Mucosa of rectum (tissue), 2 donors: ENCODE measurements at regions not wholly inside any gene's neighbourhood (a gene's known extent, or its start where the extent isn't known, plus 50 kb on each side); places are given as distances from the start of the nearest gene placed in this dataset.
"Not testable (repeated sequence)": the region's sequence is repeated elsewhere in the genome, so short reads cannot be mapped to it uniquely, and the experiment has no call there.

Experiments used
- H3K27ac ChIP-seq, 2 donors: one replicate each; pipeline ENCODE4 v1.7.0; 2013; ENCODE audit warnings: inconsistent platforms in 2 of 2, low read depth in 2 of 2, low read length in 2 of 2
- H3K27me3 ChIP-seq, 2 donors: one replicate each; pipeline ENCODE4 v1.7.0; 2013; ENCODE audit warnings: low read length in 2 of 2; ENCODE audit not compliant: control insufficient read depth in 2 of 2, insufficient read depth in 2 of 2
- H3K36me3 ChIP-seq, 2 donors: one replicate each; pipeline ENCODE4 v1.7.0; 2013; ENCODE audit warnings: low read length in 2 of 2; ENCODE audit not compliant: control insufficient read depth in 2 of 2, insufficient read depth in 2 of 2
- H3K4me1 ChIP-seq, 2 donors: one replicate each; pipeline ENCODE4 v1.7.0; 2013; ENCODE audit warnings: low read length in 2 of 2, mild to moderate bottlenecking in 1 of 2; ENCODE audit not compliant: control insufficient read depth in 2 of 2, insufficient read depth in 2 of 2
- H3K4me3 ChIP-seq, 2 donors: one replicate each; pipeline ENCODE4 v1.7.0; 2013; ENCODE audit warnings: low read length in 2 of 2
- H3K9ac ChIP-seq, 2 donors: one replicate each; pipeline ENCODE4 v1.7.0; 2013; ENCODE audit warnings: low read length in 2 of 2, low read depth in 1 of 2, mild to moderate bottlenecking in 1 of 2
- H3K9me3 ChIP-seq, 2 donors: one replicate each; pipeline ENCODE4 v1.7.0; 2013; ENCODE audit warnings: low read length in 2 of 2; ENCODE audit not compliant: control insufficient read depth in 2 of 2
- donor health status: healthy.
- donor health status: Normal muscosa, but diverticular disease.

GRCh38 chr1:189637041-189637440 lies 840.6 kb downstream of the BRINP3 start:
- Histone ChIP-seq H3K36me3 (no peaks in the 10 kb centered on the region), H3K27ac (no peak overlapping the region), H3K9ac (no peak overlapping the region), H3K4me1 (no peaks in the 10 kb centered on the region), H3K27me3 (no peaks in the 10 kb centered on the region), H3K4me3 (no peak overlapping the region), H3K9me3 (no peaks in the 10 kb centered on the region)

- not testable (repeated sequence) for H3K4me3 ChIP-seq, H3K27ac ChIP-seq, H3K4me1 ChIP-seq, H3K9me3 ChIP-seq, H3K27me3 ChIP-seq, H3K36me3 ChIP-seq, H3K9ac ChIP-seq
These were observed 833.5 kb downstream of the BRINP3 start for GRCh38 chr1:189644156-189644555.

GRCh38 chr1:189644970-189645369 lies 832.7 kb downstream of the BRINP3 start:
- Histone ChIP-seq H3K27me3 (no peaks in the 10 kb centered on the region), H3K4me1 (no peaks in the 10 kb centered on the region), H3K9ac (no peak overlapping the region), H3K36me3 (no peaks in the 10 kb centered on the region), H3K9me3 (no peaks in the 10 kb centered on the region), H3K4me3 (no peak overlapping the region), H3K27ac (no peak overlapping the region)

DNA sequence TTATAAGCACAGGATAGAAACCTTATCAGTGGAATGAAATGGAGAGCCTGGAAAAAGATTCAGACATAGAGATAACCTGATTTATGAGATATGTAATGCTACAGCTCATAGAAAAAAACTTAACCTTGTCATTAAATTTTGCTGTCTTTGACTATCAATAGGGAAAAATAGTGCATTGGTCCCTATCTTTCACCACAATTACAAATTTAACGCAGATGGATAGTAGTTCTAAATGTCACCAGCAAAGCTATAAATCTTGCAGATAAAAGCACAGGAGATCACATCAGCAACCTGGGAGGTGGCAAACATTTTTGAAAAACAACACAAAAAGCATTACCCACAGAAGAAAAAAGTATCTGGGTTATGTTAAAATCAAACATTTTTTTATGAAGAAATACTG lies 831.6 kb downstream of the BRINP3 start:
- H3K9me3 ChIP-seq, result no peaks in the 10 kb centered on the region
- no peak overlapping the region for H3K27ac ChIP-seq
- H3K9ac ChIP-seq, result no peak overlapping the region
- no peaks in the 10 kb centered on the region for H3K4me1 ChIP-seq
- H3K4me3 ChIP-seq, result no peak overlapping the region
- no peaks in the 10 kb centered on the region for H3K36me3 ChIP-seq
- no peaks in the 10 kb centered on the region for H3K27me3 ChIP-seq

DNA sequence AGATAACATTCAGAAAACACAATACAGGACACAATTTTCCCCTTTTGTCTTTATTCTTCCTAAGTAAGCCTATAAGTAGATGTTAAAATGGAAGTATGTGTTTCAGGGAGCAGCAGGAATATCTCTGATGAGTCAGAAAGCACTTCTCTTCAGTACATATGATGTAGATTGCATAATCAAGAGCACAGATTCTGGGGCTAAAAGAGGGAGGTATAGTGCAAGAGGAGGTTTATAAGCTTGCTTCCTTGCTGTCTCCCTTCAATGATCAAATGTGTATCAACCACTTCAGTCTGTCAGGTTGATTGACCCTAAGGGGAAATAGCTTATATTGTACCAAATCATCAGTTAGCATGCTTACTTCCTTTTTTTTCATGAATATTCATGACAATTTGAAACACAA lies 822.8 kb downstream of the BRINP3 start:
- no peaks in the 10 kb centered on the region for H3K4me1 ChIP-seq
- no peaks in the 10 kb centered on the region for H3K9me3 ChIP-seq
- no peak overlapping the region for H3K27ac ChIP-seq
- H3K9ac ChIP-seq, result no peak overlapping the region
- H3K4me3 ChIP-seq, result no peak overlapping the region
- H3K27me3 ChIP-seq, result no peaks in the 10 kb centered on the region
- no peaks in the 10 kb centered on the region for H3K36me3 ChIP-seq

- H3K4me3 ChIP-seq, result no peak overlapping the region
- no peaks in the 10 kb centered on the region for H3K36me3 ChIP-seq
- H3K9ac ChIP-seq, result no peak overlapping the region
- H3K4me1 ChIP-seq, result no peaks in the 10 kb centered on the region
- no peaks in the 10 kb centered on the region for H3K9me3 ChIP-seq
- H3K27ac ChIP-seq, result no peak overlapping the region
- no peaks in the 10 kb centered on the region for H3K27me3 ChIP-seq
These were observed 820.8 kb downstream of the BRINP3 start for GRCh38 chr1:189656628-189657530.

- no peaks in the 10 kb centered on the region for H3K36me3 ChIP-seq
- no peak overlapping the region for H3K27ac ChIP-seq
- H3K4me3 ChIP-seq, result no peak overlapping the region
These were observed 819.9 kb downstream of the BRINP3 start for GRCh38 chr1:189657715-189658114.

GRCh38 chr1:189658381-189658780 lies 819.3 kb downstream of the BRINP3 start:
- no peak overlapping the region for H3K27ac ChIP-seq
- H3K36me3 ChIP-seq, result no peaks in the 10 kb centered on the region
- no peaks in the 10 kb centered on the region for H3K4me1 ChIP-seq
- no peak overlapping the region for H3K9ac ChIP-seq
- no peaks in the 10 kb centered on the region for H3K9me3 ChIP-seq
- no peak overlapping the region for H3K4me3 ChIP-seq
- no peaks in the 10 kb centered on the region for H3K27me3 ChIP-seq

More at GRCh38 chr1:189657715-189658114, 819.9 kb downstream of the BRINP3 start:
- Histone ChIP-seq H3K27me3 (no peaks in the 10 kb centered on the region), H3K4me1 (no peaks in the 10 kb centered on the region), H3K9me3 (no peaks in the 10 kb centered on the region), H3K9ac (no peak overlapping the region)

DNA sequence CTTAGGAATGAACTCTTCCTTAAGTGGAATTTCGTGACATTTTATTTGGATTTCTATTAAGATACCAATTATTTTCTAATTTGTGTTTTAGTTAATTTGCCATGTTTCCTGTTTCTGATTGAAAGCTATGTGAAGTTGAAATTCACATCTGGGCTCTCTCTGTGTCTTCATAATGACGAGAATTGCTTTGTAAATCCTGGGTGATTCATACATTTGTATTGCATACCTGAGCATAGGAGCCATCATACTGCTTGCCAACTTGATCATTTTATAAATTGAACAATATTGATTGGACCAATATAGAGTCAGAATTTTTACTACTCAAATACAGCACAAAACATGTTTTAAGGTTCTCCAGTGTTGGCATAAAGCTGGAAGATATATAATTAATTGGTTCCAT lies 817.9 kb downstream of the BRINP3 start:
- no peaks in the 10 kb centered on the region for H3K9me3 ChIP-seq
- no peak overlapping the region for H3K4me3 ChIP-seq
- no peak overlapping the region for H3K9ac ChIP-seq
- no peaks in the 10 kb centered on the region for H3K36me3 ChIP-seq
- H3K27ac ChIP-seq, result no peak overlapping the region
- no peaks in the 10 kb centered on the region for H3K4me1 ChIP-seq
- no peaks in the 10 kb centered on the region for H3K27me3 ChIP-seq

DNA sequence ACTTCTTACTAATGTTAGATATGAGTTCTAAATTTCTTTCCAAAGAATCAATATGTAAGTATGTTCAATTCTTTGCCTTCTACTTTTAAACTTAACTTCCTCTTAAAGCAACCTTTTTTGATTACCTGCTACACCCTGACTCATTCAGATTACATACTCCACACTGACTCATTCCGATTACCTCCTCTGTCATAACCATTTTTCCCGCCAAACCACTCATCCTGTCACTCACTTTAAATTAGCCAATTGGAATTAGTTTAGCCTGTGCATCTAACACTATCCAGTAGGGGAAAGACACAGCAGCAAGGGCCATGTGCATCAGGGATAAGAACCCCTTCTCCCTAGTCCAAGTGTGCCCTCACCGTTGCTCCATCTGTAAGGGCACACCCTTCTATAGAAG lies 815.5 kb downstream of the BRINP3 start:
- Histone ChIP-seq H3K9ac (no peak overlapping the region), H3K36me3 (no peaks in the 10 kb centered on the region), H3K4me3 (no peak overlapping the region), H3K4me1 (no peaks in the 10 kb centered on the region), H3K27me3 (no peaks in the 10 kb centered on the region), H3K27ac (no peak overlapping the region), H3K9me3 (no peaks in the 10 kb centered on the region)
